ENCODE measurements at regions not wholly inside any gene's neighbourhood (a gene's known extent, or its start where the extent isn't known, plus 50 kb on each side); places are given as distances from the start of the nearest gene placed in this dataset.

DNA sequence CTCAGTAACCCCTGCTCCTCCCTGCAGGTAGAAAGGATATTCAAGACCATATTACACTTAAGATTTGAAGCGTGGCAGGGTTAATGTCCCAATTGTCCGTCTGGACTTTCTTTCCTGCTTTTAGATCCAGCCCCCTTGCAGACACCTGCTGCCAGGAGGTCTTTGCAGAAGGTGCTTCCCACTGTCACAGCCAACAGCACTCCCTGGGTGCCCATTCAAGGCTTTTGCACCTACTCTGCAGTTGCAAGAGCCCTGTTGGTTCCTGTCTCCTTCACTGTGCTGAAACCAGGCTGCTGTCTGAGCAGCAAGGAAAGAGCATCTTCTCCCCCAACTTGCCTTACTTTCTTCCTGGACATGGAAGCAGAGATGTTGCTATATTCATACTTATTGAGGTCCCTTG is 1043.0 kb upstream of the POU3F3 start:
- TF ChIP-seq, protein P1, sequence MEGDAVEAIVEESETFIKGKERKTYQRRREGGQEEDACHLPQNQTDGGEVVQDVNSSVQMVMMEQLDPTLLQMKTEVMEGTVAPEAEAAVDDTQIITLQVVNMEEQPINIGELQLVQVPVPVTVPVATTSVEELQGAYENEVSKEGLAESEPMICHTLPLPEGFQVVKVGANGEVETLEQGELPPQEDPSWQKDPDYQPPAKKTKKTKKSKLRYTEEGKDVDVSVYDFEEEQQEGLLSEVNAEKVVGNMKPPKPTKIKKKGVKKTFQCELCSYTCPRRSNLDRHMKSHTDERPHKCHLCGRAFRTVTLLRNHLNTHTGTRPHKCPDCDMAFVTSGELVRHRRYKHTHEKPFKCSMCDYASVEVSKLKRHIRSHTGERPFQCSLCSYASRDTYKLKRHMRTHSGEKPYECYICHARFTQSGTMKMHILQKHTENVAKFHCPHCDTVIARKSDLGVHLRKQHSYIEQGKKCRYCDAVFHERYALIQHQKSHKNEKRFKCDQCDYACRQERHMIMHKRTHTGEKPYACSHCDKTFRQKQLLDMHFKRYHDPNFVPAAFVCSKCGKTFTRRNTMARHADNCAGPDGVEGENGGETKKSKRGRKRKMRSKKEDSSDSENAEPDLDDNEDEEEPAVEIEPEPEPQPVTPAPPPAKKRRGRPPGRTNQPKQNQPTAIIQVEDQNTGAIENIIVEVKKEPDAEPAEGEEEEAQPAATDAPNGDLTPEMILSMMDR (IDR thresholded peaks at IDR 0.05) = no peak
- no peak for DNase-seq (ENCODE audit: low spot score)
- H3K27me3 ChIP-seq = no peaks in the 10 kb centered on the region

DNA sequence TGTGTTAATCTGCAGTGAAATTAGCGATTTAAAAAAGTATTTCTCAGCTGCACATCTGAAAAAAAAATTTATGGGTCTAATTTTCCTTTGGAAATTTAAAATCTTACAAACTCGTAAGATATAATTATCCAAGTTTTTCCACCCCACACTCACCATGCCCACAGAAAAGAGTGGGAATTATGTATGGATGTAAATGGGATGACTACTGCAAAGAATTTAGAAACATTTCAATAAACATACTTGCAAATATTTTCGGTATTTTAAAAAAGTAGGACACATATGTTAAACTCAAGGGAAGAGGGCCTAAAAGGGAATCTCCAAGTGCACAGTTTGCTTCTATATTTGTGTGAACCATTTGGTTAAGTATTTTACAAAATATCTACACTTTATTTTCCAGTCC is 1039.9 kb upstream of the POU3F3 start:
- TF ChIP-seq, protein P1 (IDR thresholded peaks at IDR 0.05) = no peak
- no peaks in the 10 kb centered on the region for H3K36me3 ChIP-seq

More for the DNA sequence above, 1043.0 kb upstream of the POU3F3 start:
- no peaks in the 10 kb centered on the region for H3K4me1 ChIP-seq
- no peaks in the 10 kb centered on the region for H3K9me3 ChIP-seq
- H3K4me3 ChIP-seq = no peak overlapping the region
- H3K36me3 ChIP-seq = no peaks in the 10 kb centered on the region
- no peak overlapping the region for H3K27ac ChIP-seq

DNA sequence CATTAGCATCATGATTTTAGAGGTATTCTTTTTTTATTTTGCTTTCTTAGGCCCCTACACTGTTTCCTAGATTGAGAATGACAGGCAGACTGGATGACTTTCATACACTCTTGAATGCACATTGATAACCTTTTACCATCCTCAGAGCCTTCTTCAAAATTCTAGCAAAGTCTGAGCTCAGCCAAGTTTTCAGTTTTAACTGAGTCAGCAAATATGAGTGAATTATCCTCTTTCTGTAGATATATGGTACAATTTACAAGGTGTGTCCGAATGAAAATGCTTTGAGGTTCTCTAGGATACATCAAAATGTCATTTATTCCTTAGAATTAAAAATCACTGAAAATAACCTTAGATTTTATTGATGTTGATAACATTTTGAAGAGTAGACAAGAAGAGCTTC is 1038.2 kb upstream of the POU3F3 start:
- Histone ChIP-seq H3K27me3 (no peaks in the 10 kb centered on the region), H3K36me3 (no peaks in the 10 kb centered on the region), H3K4me1 (no peaks in the 10 kb centered on the region), H3K27ac (no peak overlapping the region), H3K4me3 (no peak overlapping the region), H3K9me3 (no peaks in the 10 kb centered on the region)
- TF ChIP-seq, protein P1 (IDR thresholded peaks at IDR 0.05) = no peak
- DNase-seq (ENCODE audit: low spot score) = no peak

More for the DNA sequence above, 1039.9 kb upstream of the POU3F3 start:
- no peaks in the 10 kb centered on the region for H3K9me3 ChIP-seq
- no peak overlapping the region for H3K27ac ChIP-seq
- DNase-seq (ENCODE audit: low spot score) = no peak
- no peaks in the 10 kb centered on the region for H3K4me1 ChIP-seq
- H3K4me3 ChIP-seq = no peak overlapping the region
- H3K27me3 ChIP-seq = no peaks in the 10 kb centered on the region

DNA sequence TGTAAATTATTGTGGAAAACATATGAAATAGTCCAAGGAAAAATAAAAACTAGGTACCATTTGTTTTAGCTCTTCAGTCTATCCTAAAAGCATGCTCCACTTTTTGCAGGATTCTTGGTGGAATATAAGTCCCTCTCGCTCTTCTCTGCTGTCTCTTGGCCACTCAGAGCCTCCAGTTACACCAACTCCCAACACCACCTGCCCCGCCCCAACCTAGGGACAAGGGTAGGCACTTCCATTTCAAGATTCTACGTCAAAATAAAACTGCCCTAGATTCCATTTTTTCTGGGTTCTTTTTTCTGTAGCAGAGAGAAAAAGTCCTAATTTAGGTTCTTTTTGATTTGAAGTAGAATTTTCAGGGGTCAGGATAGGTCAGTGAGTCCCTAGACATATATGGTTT is 1036.2 kb upstream of the POU3F3 start:
- no peak for DNase-seq (ENCODE audit: low spot score)
- Histone ChIP-seq H3K27me3 (no peaks in the 10 kb centered on the region), H3K9me3 (no peaks in the 10 kb centered on the region), H3K36me3 (no peaks in the 10 kb centered on the region), H3K4me1 (no peaks in the 10 kb centered on the region), H3K4me3 (no peak overlapping the region), H3K27ac (no peak overlapping the region)
- TF ChIP-seq, protein P1 (IDR thresholded peaks at IDR 0.05) = no peak

DNA sequence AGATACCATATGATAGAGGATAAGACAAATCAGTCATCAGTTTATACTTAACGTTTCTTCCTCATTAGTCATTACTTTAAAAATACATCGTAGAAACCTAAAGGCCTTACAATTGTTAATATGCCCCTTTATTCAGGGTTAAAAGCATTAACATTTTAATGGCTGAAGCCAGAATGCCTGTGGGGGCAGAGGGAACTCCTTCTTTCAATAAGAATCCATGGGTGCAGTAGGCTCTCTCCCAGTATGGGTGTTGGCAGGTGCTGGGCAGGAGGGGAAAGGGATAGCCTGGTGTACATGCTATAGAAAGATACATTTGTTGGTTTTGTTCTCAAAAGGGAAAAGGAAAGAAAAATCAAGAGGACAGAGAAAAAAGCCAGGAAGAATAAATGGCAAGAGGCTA is 1035.7 kb upstream of the POU3F3 start:
- Histone ChIP-seq H3K27ac (no peak overlapping the region), H3K4me3 (no peak overlapping the region), H3K4me1 (no peaks in the 10 kb centered on the region), H3K9me3 (no peaks in the 10 kb centered on the region), H3K36me3 (no peaks in the 10 kb centered on the region), H3K27me3 (no peaks in the 10 kb centered on the region)
- TF ChIP-seq, protein P1 (IDR thresholded peaks at IDR 0.05) = no peak
- DNase-seq (ENCODE audit: low spot score) = no peak

DNA sequence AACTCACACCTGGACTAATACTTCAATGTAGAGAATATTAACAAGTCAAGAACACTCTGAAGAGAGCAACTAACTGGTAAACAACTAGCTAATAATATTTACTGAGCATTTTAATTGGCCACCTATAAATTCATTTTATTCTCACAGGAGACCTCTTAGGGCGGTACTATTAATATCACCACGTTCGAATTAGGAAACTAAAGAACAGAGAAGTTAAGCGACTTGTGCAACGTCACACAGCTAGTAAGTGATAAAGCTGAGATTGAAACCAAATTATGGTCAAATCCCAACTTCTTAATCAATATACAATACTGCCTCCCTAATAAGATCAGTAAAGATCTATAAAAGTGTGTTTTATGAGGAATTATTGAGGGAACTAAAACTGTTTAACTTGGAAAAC is 1034.3 kb upstream of the POU3F3 start:
- Histone ChIP-seq H3K9me3 (no peaks in the 10 kb centered on the region), H3K27ac (no peak overlapping the region), H3K36me3 (no peaks in the 10 kb centered on the region), H3K27me3 (no peaks in the 10 kb centered on the region), H3K4me3 (no peak overlapping the region), H3K4me1 (no peaks in the 10 kb centered on the region)
- TF ChIP-seq, protein P1 (IDR thresholded peaks at IDR 0.05) = no peak
- DNase-seq (ENCODE audit: low spot score) = no peak
